ENCODE measurements at regions not wholly inside any gene's neighbourhood (a gene's known extent, or its start where the extent isn't known, plus 50 kb on each side); places are given as distances from the start of the nearest gene placed in this dataset.

GRCh38 chr3:89586256-89586655 is 478.8 kb downstream of the EPHA3 start:
- DNase-seq (ENCODE audit: low read depth), result no peak
- H3K4me3 ChIP-seq (ENCODE audit: low read depth, low read length), result no peak overlapping the region
- TF ChIP-seq CTCF (conservative IDR thresholded peaks at IDR 0.05; ENCODE audit: low read depth, low read length), result no peak

DNA sequence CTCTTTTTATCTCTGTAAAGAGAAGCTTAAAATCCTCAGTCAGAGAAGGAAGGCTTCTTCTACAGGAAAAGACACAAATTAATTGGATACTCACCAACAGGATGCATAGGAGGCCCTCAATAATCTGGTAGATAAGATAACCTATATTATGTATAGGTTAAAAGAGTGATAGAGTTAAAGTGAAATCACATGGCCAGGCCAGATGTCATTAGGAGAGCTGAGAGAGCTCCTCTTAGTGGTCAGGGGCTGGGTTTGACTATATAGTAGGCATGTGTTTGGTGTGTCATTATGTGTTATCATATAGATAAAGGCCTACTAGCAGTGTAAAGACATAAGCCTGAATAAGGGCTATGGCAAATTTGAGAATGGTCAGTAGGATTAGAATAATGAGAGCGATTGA is 479.3 kb downstream of the EPHA3 start:
- DNase-seq (ENCODE audit: low read depth), result no peak
- no peak for TF ChIP-seq CTCF (conservative IDR thresholded peaks at IDR 0.05; ENCODE audit: low read depth, low read length)
- H3K4me3 ChIP-seq (ENCODE audit: low read depth, low read length), result no peak overlapping the region

DNA sequence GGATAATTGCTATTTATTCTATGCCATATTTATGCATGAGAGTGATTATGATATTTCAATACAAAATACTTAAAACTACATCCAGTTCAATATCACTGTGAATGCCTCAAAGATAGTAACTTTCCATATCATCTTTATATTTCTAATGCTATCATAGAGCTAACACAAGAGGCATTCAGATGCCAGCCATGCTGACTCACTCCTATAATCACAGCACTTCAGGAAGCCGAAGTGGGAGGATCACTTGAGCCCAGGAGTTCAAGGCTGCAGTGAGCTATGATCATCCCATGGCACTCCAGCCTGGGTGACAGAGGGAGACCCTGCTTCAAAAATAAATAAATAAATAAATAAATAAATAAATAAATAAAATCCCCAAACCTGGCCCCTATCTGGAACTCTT is 498.7 kb downstream of the EPHA3 start:
- TF ChIP-seq CTCF (conservative IDR thresholded peaks at IDR 0.05; ENCODE audit: low read depth, low read length), result no peak
- DNase-seq (ENCODE audit: low read depth), result peak; percentile 31
- no peak overlapping the region for H3K4me3 ChIP-seq (ENCODE audit: low read depth, low read length)

GRCh38 chr3:89612027-89612426 is 504.6 kb downstream of the EPHA3 start:
- H3K4me3 ChIP-seq (ENCODE audit: low read depth, low read length), result no peak overlapping the region
- TF ChIP-seq CTCF (conservative IDR thresholded peaks at IDR 0.05; ENCODE audit: low read depth, low read length), result no peak

GRCh38 chr3:89613241-89613640 is 505.8 kb downstream of the EPHA3 start:
- H3K4me3 ChIP-seq (ENCODE audit: low read depth, low read length), result no peak overlapping the region
- no peak for DNase-seq (ENCODE audit: low read depth)
- TF ChIP-seq CTCF (conservative IDR thresholded peaks at IDR 0.05; ENCODE audit: low read depth, low read length), result no peak

More at GRCh38 chr3:89612027-89612426, 504.6 kb downstream of the EPHA3 start:
- no peak for DNase-seq (ENCODE audit: low read depth)

GRCh38 chr3:89617706-89618105 is 510.3 kb downstream of the EPHA3 start:
- peak; percentile 14 for DNase-seq (ENCODE audit: low read depth)
- no peak overlapping the region for H3K4me3 ChIP-seq (ENCODE audit: low read depth, low read length)
- no peak for TF ChIP-seq CTCF (conservative IDR thresholded peaks at IDR 0.05; ENCODE audit: low read depth, low read length)

DNA sequence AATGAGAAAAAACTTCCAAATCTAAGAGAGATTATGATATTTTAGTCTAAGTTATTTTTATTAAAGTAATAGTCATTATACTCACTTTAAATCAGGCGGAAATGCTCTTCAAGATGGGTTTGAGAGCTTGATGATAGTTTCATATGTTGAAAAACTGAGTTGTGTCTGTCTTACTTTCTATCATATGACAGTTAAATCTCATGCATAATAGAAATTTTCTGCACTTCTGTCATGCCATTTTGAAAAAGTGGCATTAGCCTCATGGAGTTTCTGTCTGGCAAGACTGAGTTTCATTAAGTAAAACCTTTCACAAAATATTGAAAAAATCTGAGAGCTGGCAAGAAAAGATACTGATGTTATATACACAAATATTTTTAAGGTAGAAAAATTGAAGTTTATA is 511.8 kb downstream of the EPHA3 start:
- DNase-seq (ENCODE audit: low read depth), result no peak
- H3K4me3 ChIP-seq (ENCODE audit: low read depth, low read length), result no peak overlapping the region
- TF ChIP-seq CTCF (conservative IDR thresholded peaks at IDR 0.05; ENCODE audit: low read depth, low read length), result no peak

Data from choroid plexus epithelial cell (primary cell).